Thoracic aorta (tissue), 2 donors: ENCODE measurements at regions not wholly inside any gene's neighbourhood (a gene's known extent, or its start where the extent isn't known, plus 50 kb on each side); places are given as distances from the start of the nearest gene placed in this dataset.

Source experiments
- ATAC-seq: fragments of 150-250 bp; one replicate; pipeline ENCODE4 v1.8.0; 2017; ENCODE audit warnings: low read depth; ENCODE audit not compliant: insufficient number of reproducible peaks, low FRiP score
- DNase-seq: peaks from one replicate; pipeline ENCODE4 v3.0.0-alpha.2; 2020; ENCODE audit warnings: low spot score
- H3K27ac ChIP-seq, 2 donors: fragments of 200-600 bp; sonication (generic); 1 replicate in 1 of 2; 2 replicates in 1 of 2; pipeline ENCODE4 v1.5.1; 2016; ENCODE audit warnings: mild to moderate bottlenecking in 2 of 2, moderate library complexity in 2 of 2
- H3K27me3 ChIP-seq: fragments of 200-600 bp; sonication (generic); replicated peaks from 2 replicates; pipeline ENCODE4 v1.6.0; 2016; ENCODE audit warnings: mild to moderate bottlenecking; ENCODE audit not compliant: insufficient read depth
- H3K36me3 ChIP-seq: fragments of 200-600 bp; sonication (generic); one replicate; pipeline ENCODE4 v1.5.1; 2016
- H3K4me1 ChIP-seq, 2 donors: fragments of 200-600 bp; sonication (generic); 1 replicate in 1 of 2; 2 replicates in 1 of 2; pipeline versions ENCODE4 v1.5.1 to v1.6.0; 2016; ENCODE audit warnings: low read depth in 2 of 2, mild to moderate bottlenecking in 1 of 2; ENCODE audit not compliant: control insufficient read depth in 1 of 2
- H3K4me3 ChIP-seq: fragments of 200-600 bp; sonication (generic); 2 replicates; pipeline ENCODE4 v1.5.1; 2016; ENCODE audit warnings: mild to moderate bottlenecking
- H3K9me3 ChIP-seq: fragments of 200-600 bp; sonication (generic); 2 replicates; pipeline ENCODE4 v1.5.1; 2016
- CTCF ChIP-seq: fragments of 200-600 bp; sonication (generic); IDR thresholded peaks from one replicate; pipeline ENCODE4 v1.5.1; 2019; ENCODE audit warnings: antibody characterized with exemption

GRCh38 chr2:173630425-173631126 is 275.9 kb downstream of the CDCA7 start:
- Histone ChIP-seq H3K4me1 (no peaks in the 10 kb centered on the region), H3K36me3 (no peaks in the 10 kb centered on the region), H3K9me3 (no peaks in the 10 kb centered on the region), H3K27ac (no peak overlapping the region), H3K4me3 (no peak overlapping the region), H3K27me3 (no peaks in the 10 kb centered on the region)
- ATAC-seq (no peak), DNase-seq (no peak)
- no peak for TF ChIP-seq CTCF

GRCh38 chr2:173631127-173631460 is 276.4 kb downstream of the CDCA7 start:
- H3K9me3 ChIP-seq: no peaks in the 10 kb centered on the region
- no peak overlapping the region for H3K4me3 ChIP-seq
- no peak for TF ChIP-seq CTCF
- ATAC-seq: no peak
- no peak overlapping the region for H3K27ac ChIP-seq
- no peaks in the 10 kb centered on the region for H3K36me3 ChIP-seq
- no peaks in the 10 kb centered on the region for H3K4me1 ChIP-seq
- no peaks in the 10 kb centered on the region for H3K27me3 ChIP-seq
- DNase-seq: no peak

GRCh38 chr2:173644146-173644545 is 289.5 kb downstream of the CDCA7 start:
- DNase-seq (no peak), ATAC-seq (no peak)
- Histone ChIP-seq H3K27me3 (no peaks in the 10 kb centered on the region), H3K4me1 (no peaks in the 10 kb centered on the region), H3K9me3 (no peaks in the 10 kb centered on the region), H3K4me3 (no peak overlapping the region), H3K27ac (no peak overlapping the region), H3K36me3 (no peaks in the 10 kb centered on the region)
- no peak for TF ChIP-seq CTCF

DNA sequence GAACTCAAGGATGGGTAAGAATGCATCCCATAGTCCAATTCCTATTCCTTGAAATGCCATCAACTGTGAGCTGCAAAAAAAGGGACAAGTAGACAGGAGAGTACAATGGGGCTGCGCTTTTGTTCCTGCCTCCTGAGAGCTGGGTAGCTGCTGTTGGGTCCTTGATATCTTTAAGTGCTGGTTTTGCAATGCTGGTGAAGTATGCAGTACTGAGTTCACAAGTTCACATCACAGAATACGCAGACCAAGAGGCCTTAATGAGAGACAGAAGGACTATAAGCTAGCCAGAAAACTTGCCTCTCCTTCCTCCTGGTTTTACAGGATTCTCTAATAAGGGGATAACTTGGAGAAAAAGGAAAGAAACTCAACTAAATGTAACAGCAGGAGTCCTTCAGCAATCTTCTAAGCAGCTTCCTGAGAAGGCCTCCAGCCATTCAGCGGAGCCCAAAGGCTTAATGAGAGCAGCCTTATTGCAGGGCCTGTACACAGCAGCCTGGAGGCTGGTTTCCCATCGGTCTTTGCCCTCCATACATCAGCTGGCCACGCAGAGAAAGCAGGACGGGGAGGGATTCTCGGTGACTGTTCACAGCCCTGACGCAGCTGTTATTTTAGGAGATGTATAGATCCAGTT is 293.1 kb downstream of the CDCA7 start:
- Histone ChIP-seq H3K4me3 (no peak overlapping the region), H3K36me3 (no peaks in the 10 kb centered on the region), H3K27ac (no peak overlapping the region), H3K27me3 (no peaks in the 10 kb centered on the region), H3K9me3 (no peaks in the 10 kb centered on the region), H3K4me1 (peaks cover under 1 to 8% of the 10 kb centered on the region in 2 donors)
- TF ChIP-seq CTCF: no peak
- ATAC-seq (no peak), DNase-seq (no peak)

- Histone ChIP-seq H3K27ac (no peak overlapping the region), H3K4me1 (peaks cover 3 to 13% of the 10 kb centered on the region in 2 donors), H3K36me3 (no peaks in the 10 kb centered on the region), H3K4me3 (no peak overlapping the region), H3K9me3 (no peaks in the 10 kb centered on the region), H3K27me3 (no peaks in the 10 kb centered on the region)
- no peak for ATAC-seq
- TF ChIP-seq CTCF: no peak
- DNase-seq: no peak
Measured at GRCh38 chr2:173648816-173649215, 294.1 kb downstream of the CDCA7 start.
